H1 (cell line): ENCODE measurements at regions not wholly inside any gene's neighbourhood (a gene's known extent, or its start where the extent isn't known, plus 50 kb on each side); places are given as distances from the start of the nearest gene placed in this dataset.

Experiments used
- CBX5 ChIP-seq: fragments of 300-800, 300-1000 bp; sonication (generic); IDR thresholded peaks from 2 replicates; pipeline ENCODE4 v1.7.1; 2016; ENCODE audit warnings: antibody characterized with exemption, low read length, low read depth
- CHD7 ChIP-seq: fragments of 300-600 bp; sonication (generic); IDR thresholded peaks from 2 replicates; pipeline ENCODE4 v1.7.1; 2012; ENCODE audit warnings: low read length, moderate library complexity, mild to moderate bottlenecking, inconsistent platforms; ENCODE audit not compliant: insufficient replicate concordance
- RBBP5 ChIP-seq: IDR thresholded peaks from 2 replicates; pipeline ENCODE4 v1.7.1; 2012; ENCODE audit warnings: low read depth, mild to moderate bottlenecking, inconsistent platforms, low read length, moderate library complexity, borderline replicate concordance
- SIN3A ChIP-seq, 2 experiments: IDR thresholded peaks in 1 of 2; conservative IDR thresholded peaks in 1 of 2; 2 replicates each; pipeline ENCODE4 v1.6.1; 2011 to 2012; ENCODE audit warnings: low read length in 2 of 2, improper control_type of control experiment in 1 of 2, low read depth in 1 of 2, mild to moderate bottlenecking in 1 of 2

DNA sequence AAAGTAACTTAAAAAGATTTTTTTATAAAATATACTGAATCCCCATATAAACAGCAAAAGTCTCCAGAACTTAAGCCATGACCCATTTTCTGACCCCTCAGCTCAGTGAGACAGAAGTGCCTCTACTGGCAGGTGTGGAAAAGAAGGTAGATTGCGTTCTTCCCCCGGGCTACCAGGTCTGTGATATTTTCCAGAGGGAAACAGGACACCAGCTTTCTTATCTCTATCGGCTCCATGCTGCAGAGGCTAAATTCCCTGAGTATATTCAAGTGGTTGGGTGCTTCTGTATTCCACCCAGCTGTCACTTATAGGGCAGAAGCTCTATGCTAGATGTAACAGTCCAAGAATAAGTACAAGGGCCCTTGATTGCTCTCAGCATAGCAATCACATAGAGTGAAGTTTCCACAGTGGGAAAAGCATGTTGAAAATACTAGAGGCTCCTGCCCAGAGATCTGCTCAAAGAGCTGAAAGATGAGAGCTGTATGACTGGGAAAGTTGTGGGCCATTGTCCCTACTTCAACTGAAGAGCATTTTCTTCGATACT lies 687.3 kb downstream of the CDH11 start (continued):
- TF ChIP-seq SIN3A (conservative IDR thresholded peaks at IDR 0.05 in 1 of 2, IDR thresholded peaks at IDR 0.05 in 1 of 2; ENCODE audit: low read depth in 1 of 2, low read length in 2 of 2) (no peak), RBBP5 (no peak), CHD7 (no peak), CBX5 (no peak)
- TF ChIP-seq, all 59 proteins: peak for 0
